GDM1 (cell line): ENCODE measurements at regions not wholly inside any gene's neighbourhood (a gene's known extent, or its start where the extent isn't known, plus 50 kb on each side); places are given as distances from the start of the nearest gene placed in this dataset.
"Not testable (repeated sequence)": the region's sequence is repeated elsewhere in the genome, so short reads cannot be mapped to it uniquely, and the experiment has no call there.

Experiments
- DNase-seq: peaks from one replicate; lab custom pipeline; 2025; lab: John Stamatoyannopoulos, UW

DNA sequence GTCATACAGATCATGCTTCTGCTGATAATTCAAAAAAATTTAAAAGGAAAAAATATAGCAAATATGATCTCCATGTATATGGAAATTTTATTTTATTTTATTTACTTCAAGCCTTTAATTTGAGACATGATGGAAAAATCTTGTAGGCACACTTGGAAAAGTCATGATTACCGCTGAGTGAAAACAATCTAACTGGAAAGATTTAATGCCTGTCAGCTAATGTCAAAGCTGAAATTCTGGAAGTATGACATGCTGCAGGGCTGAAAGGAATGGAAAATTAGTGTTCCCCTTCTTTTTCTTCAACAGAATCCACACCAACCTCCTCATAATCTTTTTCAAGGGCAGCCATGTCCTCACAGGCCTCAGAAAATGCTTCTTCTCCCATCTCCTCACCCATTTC lies 58.2 kb downstream of the RPRM start:
- DNase-seq, result no peak

DNA sequence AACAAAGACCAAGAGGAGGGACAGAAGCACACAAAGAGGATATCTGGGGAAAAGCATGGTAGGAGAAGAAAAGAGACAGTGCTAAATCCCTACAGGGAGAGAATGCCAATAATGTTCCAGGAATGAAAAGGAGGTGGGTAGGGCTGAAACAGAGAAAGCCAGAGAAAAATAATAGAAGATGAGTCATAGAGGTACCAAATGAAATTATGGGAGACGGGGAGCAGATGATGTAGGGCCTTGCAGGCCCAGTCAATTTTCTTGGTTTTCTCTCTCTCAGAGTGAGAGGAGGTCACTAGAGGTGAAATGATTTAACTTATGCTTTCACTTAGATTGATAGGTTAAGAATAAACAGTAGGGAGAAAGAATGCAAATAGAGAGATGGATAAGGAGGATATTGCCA lies 61.5 kb downstream of the RPRM start:
- DNase-seq, result no peak

DNA sequence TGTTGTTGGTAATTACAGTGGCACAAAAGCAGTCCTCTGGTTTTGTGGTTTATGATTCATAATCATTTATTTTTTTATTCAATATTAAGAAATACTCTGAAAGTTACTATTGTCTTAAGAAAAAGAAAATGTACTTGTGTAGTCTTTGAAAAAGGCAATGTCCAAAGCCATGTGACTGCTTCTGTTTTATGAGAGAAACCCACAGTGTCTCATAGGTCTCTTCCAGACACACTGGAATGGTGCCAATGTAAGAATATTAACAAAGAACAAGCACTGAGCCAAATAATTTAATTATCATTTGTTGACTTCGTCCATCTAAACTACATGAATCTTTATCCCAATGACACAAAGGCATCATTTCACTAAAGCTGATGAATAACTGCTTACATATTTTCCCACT lies 62.5 kb downstream of the RPRM start:
- no peak for DNase-seq

DNA sequence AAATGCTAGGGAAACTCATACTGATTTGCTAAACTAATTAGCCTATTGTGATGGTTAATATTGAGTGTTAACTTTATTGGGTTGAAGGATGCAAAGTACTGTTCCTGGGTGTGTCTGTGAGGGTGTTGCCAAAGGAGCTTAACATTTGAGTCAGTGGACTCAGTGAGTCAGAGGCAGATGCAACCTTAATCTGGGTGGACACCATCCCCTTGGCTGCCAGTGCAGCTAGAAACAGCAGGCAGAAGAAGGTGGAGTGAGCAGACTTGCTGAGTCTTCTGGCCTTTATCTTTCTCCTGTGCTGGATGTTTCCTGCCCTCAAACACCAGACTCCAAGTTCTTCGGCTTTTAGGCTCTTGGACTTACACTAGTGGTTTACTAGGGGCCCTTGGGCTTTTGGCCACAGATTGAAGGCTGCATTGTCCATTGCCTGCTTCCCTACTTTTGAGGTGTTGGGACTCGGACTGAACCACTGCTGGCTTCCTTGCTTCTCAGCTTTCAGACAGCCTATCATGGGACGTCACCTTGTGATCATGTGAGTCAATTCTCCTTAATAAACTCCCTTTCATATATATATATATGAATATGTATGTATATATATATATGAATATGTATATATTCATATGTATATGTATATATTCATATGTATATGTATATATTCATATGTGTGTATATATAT lies 69.7 kb downstream of the RPRM start:
- DNase-seq, result no peak

DNA sequence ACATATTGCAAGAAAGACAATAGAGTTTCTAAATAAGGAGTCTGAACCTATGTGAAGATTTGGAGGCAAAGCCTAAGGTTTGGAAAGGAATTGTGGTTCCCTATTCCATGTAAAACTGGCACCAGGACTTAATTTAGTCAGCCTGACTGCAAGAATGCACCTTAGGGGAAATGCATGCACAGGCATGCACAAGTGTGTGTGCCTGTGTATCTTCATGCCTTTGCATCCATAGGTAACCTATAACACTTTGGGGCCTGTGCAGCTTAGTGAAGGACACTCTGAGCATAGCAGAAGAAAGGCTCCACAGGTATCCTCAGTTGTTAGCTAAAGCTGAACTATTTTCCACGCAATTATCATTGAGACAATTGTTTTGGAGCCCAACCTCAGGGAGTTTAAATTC lies 73.4 kb downstream of the RPRM start:
- no peak for DNase-seq

DNA sequence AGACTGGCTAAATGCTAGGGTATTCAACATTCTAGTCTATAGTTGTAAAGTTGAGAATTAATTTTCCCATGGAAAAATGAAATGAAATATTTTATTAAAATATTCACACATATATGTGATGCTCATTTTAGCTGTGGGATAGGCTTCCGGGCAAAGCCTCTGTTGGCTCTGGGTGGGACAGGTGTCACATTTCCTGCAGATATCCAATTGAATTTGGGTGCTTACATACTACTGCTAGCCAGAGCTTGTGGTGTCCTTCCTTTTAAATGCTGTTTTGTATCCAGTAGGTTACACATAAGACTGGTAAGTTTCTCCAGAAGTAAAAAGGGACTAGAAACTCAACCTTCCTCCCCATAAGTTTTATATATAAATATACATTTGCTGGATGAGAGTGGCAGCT lies 73.8 kb downstream of the RPRM start:
- DNase-seq, result no peak

DNA sequence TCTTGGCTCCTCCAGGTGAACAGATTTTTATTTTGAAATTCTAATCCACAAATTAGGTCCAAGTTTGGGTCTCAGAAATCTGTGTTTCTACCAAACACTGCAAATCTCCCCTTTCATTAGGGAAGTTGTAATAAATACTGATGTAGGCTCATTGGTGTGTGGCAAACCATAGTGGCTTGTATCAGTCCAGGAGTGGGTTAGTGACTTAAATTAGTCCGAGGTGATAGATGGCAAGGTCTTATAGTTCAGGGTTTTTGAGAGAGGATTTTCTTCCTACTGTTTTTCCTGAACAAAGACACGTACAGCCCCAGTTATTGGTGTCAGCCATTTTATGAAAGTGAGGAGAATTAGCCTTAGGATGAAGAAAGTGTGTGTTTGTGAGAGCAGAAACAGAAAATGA lies 74.6 kb downstream of the RPRM start:
- DNase-seq, result no peak

DNA sequence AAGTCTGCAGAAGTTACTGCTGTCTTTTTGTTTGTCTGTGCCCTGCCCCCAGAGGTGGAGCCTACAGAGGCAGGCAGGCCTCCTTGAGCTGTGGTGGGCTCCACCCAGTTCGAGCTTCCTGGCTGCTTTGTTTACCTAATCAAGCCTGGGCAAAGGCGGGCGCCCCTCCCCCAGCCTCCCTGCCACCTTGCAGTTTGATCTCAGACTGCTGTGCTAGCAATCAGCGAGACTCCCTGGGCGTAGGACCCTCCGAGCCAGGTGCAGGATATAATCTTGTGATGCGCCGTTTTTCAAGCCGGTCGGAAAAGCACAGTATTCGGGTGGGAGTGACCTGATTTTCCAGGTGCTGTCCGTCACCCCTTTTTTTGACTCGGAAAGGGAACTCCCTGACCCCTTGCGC lies 75.2 kb downstream of the RPRM start:
- not testable (repeated sequence) for DNase-seq

DNA sequence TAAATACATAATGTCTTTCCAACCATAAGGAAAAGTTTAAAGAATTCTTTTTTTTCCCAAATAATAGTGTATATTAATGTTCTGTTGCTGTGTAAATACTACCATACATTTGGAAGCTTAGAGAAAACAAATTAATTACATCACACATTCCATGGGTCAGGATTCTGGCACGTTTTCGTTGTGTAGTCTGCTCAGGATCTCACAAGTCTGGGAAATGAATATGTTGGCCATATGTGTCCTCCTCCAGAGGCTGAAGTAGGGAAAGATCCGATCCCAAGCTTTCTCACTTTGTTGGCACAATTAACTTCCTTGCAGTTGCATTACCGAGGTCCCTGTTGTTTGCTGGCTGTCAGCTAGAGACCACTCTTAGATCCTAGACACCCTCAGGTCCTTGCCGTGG lies 83.9 kb downstream of the RPRM start:
- DNase-seq, result no peak

DNA sequence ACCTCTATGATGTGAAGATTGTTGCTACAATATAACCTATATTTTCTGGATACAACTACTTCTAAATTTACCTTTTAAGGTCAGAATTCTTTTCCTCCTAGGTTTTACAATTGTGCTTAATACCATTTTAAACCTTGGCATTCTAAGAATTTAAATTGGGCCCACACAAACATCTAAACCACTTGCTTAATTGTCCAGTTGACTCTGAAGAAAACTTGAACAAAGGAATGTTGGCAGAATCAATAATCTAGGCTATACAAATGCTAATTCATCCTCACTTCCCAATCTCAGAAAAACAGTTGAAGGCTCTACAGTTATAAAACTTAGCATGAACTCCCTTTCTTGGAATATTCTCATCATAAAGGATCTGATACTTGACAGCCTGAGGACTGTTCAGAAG lies 84.3 kb downstream of the RPRM start:
- no peak for DNase-seq

DNA sequence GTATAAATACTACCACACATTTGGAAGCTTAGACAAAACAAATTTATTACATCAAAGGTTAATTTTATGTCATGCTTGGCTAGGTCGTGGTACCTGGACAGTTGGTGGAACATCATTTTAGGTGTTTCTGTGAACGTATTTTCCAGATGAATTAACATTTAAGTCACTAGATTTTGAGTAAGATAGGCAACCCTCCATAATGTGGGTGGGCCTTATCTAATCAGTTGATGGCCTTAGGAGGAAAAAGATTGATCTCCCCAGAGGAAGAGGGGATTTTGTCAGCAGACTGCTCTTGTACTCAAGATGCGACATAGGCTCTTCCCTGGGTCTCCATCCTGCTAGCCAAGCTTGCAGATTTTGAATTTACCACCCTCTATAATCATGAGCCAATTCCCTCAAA lies 85.0 kb downstream of the RPRM start:
- DNase-seq, result no peak

DNA sequence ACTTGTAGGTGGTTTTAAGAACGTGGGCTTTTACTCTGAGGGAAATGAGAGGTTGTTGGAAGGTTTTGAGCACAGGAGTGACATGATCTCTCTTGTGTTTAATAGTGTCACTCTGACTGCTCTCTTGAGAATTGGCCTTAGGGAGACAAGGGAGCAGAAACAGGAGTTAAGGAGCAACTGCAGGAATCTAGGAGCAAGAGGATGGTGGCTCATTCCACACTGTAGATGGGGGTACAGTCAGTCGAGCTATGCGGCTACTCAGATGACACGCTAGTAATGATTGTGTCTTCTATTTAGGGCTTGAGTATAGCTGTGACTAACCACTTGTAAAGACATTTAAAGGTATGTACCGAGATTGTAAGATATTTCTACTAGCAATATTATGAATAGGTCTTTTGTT lies 87.4 kb downstream of the RPRM start:
- DNase-seq, result no peak

DNA sequence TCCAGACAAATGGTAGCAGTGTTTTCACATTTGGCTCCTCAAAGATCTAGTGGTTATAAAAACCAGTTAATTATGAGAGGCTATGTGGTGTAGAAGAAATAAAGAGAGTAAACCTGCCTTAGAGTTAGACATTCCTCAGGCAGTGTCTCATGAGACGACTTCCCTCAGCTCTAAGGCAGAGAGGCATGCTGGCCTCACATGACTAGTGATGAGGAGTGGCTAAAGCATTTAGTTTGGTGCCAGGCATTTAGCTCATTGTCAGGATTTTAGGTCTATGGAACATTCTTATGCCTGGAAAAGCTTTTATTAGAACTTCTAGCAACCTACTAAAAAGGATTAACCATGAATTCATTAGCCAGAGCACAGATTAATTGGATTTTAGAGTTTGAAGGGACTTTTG lies 90.3 kb downstream of the RPRM start:
- DNase-seq, result no peak

DNA sequence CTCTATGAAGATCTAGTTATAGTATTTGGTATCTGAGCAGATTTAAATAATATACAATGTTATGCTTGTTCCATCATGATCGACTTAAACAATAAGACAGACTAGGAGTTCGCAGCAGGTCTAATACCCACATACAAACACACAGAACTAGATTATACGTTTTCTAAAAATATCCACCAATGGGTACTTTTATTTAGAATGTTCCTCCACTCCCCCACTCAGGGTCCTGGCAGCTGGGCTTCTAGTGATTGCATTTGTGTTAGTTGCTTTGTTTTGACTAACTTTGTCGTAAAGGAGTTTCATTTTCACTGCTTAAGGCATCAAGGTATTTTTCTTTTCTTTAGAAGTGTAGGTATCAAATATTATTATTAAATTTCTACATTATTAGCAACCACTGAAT lies 91.4 kb downstream of the RPRM start:
- DNase-seq, result no peak

DNA sequence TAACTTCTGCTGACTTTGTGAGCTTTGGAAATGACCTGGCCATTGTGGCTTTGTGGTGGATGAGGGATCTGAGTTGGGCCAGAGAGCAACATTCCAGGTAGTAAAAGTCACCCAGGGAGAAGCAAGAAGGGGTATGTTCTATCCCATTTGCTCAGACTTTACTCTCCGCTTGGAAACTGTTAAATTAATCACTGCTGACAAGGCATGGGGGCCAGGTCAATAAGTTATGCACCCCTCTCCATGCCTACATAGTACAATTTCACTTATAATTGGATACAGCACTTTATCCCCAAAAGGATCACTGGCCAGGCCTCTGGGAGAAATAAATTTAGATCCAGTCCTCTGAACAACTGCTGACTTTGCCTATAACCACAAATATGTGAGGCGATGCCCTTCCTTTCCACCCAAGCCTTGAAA lies 92.1 kb downstream of the RPRM start:
- no peak for DNase-seq

DNA sequence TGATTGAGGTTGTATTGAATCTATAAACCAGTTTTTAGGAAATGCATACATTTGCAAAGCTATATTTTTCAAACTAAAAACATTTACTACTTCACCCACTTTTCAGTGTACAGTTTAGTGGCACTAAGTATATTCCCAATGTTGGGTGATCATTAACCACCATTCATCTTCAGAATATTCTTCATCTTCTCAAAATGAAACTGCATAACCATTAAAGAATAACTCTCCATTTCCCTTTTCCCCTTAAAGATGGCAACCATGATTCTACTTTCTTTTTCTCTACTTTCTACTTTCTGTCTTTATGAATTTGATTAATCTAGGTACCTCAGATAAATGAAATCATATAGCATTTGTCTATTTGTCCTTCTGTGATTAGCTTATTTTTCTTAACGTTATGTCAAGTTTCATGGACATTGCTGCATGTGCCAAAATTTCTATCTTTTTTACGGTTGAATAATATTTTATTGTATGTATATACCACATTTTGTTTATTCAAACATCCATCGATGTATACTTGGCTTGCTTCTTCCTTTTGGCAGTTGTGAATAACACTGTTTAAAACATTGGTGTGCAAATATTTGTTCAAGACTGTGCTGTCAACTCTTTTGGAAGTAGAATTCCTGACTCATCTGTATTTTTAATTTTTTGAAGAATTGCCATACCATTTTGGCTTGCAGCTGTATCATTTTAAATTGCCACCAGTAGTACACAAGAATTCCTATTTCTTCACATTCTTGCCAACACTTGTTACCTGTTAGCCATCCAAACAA lies 104.9 kb downstream of the RPRM start:
- no peak for DNase-seq

DNA sequence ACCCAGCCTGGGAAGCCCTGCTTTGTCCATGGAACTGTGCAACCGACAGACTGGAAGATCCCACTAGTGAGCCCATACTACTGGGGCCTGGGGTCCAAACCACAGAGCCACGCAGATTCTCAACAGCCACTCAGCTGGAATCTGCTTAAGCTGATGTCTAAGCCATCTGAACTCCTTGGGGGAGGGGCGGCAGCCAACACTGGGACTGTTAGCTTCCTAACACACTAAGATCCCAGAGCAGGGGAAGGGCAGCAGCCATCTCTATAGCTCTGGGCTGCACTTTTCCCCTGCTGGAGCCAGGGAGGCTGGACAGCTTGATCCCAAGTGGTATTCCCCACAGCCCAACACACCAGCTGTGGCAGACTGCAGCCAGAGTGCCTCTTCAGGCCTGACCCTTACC lies 118.3 kb downstream of the RPRM start:
- no peak for DNase-seq

DNA sequence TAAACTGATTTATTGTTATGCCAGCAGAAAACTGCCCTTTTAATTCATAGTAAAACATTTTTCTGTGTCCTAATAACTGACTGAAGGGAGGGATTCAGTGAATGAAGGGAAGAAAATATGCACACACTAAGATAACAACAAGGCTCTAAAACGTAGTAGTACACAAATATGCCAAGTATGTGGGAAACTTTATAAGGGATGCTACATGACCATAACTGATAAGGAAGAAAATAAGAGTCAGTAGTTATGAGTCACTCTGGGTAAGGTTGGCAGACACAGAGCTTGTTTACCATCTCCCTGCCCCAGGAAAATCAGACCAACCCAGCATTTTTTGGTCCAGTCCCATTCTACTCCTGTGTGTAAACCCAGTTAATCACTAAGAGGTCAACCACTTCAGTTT lies 124.2 kb downstream of the RPRM start:
- DNase-seq, result no peak

DNA sequence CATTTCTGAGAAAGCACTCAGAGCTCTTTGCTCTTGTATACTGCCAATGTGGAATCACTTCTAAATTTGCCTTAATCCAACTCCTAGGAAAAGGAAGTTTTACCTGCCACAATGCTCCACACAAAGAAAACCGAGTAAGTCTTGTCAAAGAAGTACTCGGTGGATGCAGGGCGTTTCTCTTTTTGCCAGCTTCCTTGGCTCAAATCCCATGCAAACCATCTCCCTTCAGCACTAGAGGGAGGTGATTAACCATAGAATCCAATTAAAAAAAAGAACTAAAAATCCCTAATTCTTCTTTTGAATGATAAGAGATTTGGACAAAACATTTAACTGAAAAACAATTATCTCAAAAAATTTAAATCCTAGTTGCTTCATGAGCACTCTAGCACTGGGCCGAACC lies 129.0 kb downstream of the RPRM start:
- DNase-seq, result no peak

DNA sequence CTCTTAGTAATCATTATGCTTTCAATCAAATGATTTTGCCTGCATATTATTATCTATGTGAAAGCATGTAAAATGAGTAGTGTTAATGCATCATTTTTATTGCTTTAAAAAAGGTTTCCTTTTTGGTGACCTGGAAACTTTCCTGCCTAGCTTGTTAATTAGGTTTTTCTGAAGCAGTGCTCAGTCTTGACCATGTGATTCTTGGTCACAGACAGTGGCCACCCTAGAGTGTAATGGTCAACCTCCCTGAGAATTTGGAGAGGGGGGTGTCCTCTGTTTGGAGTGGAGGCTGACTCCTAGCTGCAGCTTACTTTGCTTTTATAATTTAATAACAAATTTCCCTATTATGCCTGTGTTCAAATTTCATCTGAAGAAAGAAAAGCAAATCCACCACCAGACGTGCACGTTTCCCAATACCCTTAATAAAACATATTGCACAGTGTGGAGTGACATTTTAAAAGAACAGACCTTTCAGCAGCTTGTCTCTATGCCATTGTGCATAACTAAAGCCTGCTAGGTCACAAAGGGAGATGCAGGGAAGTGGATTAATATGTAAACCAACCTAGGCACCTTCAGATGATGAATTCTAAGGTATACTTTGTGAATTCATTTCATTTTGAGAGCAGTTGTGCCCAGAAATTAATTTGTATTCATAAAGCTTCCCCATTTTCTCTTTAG lies 130.6 kb downstream of the RPRM start:
- no peak for DNase-seq

DNA sequence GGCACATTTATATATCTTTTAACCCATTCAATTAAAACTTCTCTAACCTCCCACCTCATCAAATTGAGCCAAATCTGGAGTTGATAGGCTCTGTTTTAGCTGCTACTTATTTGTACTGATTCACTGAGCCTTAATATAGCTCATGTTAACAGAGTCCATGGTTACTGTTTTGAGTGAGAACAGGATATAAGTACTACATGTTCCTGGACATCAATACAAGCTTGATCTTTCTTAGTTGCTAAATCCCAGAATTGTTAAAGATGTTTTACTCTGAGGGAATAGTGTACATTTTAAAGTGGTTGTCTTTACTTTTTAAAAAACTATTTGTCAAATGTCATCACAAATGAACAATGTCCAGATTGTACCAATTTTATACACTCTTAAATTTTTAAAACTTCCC lies 157.7 kb downstream of the RPRM start:
- DNase-seq, result no peak

DNA sequence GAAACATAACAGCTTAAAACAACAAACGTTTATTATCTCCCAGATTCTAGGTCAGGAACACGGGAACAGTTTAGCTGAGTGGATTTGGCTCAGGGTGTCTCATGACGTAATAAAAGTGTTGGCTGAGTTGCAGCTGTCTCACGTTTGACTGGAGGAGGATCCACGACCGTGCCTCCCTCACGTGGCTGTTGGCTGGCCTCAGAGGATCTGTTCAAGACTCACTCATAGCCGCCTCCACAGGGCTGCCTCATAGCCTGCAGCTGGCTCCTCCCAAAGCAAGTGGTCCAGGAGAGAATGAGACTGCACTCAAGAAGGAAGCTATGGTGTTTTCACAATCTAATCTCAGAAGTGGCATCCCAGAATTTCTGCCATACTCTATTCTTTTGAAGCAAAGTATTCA lies 167.1 kb downstream of the RPRM start:
- no peak for DNase-seq

DNA sequence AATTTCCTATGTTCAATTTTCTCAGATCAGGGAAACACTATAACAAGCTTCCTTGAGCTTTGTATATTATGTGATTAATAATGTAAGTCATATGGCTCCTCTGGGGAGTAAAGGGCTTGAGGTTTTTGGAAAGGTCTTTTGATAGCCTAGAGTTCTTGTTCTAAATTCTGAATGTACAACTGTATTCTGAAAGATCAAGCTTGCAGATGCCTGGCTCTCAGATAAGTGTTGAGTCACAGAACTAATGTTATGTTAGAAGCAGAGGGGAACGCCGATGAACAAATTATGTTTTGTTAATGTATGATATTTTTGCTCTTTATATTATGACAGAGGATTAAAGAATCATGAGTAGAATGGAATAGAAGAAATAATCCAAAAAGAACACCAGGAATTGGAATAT lies 170.1 kb downstream of the RPRM start:
- DNase-seq, result no peak
